Neural cell (in vitro differentiated cells): ENCODE measurements at regions not wholly inside any gene's neighbourhood (a gene's known extent, or its start where the extent isn't known, plus 50 kb on each side); places are given as distances from the start of the nearest gene placed in this dataset.
"Not testable (repeated sequence)": the region's sequence is repeated elsewhere in the genome, so short reads cannot be mapped to it uniquely, and the experiment has no call there.

ENCODE experiments used
- H2AFZ ChIP-seq: fragments of 200-600, 300-800 bp; sonication (generic), shearing (Covaris generic); 2 replicates; pipeline ENCODE4 v1.6.0; 2014; ENCODE audit warnings: low read depth, mild to moderate bottlenecking, antibody characterized with exemption, low read length, moderate library complexity
- H3F3A ChIP-seq: fragments of 200-600 bp; shearing (Covaris generic); 2 replicates; pipeline ENCODE4 v1.6.1; 2016; ENCODE audit warnings: mild to moderate bottlenecking, moderate library complexity, mixed read lengths, antibody characterized with exemption, low read length; ENCODE audit not compliant: insufficient read depth, poor library complexity, severe bottlenecking
- H3K27ac ChIP-seq: fragments of 200-600, 300-800 bp; sonication (generic), shearing (Covaris generic); 2 replicates; pipeline ENCODE4 v1.5.1; 2014; ENCODE audit warnings: mild to moderate bottlenecking, low read length, moderate library complexity
- H3K27me3 ChIP-seq: fragments of 300-800, 200-600 bp; sonication (generic), shearing (Covaris generic); 2 replicates; pipeline ENCODE4 v1.6.0; 2014; ENCODE audit warnings: mild to moderate bottlenecking, low read depth, low read length, moderate library complexity; ENCODE audit not compliant: insufficient read depth
- H3K36me3 ChIP-seq: fragments of 300-800, 200-600 bp; sonication (generic), shearing (Covaris generic); 2 replicates; pipeline ENCODE4 v1.5.1; 2014; ENCODE audit warnings: mild to moderate bottlenecking, antibody characterized with exemption, low read length, moderate library complexity; ENCODE audit not compliant: insufficient read depth
- H3K4me2 ChIP-seq: fragments of 300-800, 200-600 bp; sonication (generic), shearing (Covaris generic); 2 replicates; pipeline ENCODE4 v1.6.0; 2014; ENCODE audit warnings: mild to moderate bottlenecking, low read length
- H3K4me3 ChIP-seq: fragments of 300-800, 200-600 bp; sonication (generic), shearing (Covaris generic); 2 replicates; pipeline ENCODE4 v1.5.1; 2014; ENCODE audit warnings: mild to moderate bottlenecking, low read length, moderate library complexity
- H3K79me2 ChIP-seq: fragments of 200-600 bp; shearing (Covaris generic); replicated peaks from 2 replicates; pipeline ENCODE4 v1.6.0; 2014; ENCODE audit warnings: mild to moderate bottlenecking, low read length, moderate library complexity; ENCODE audit not compliant: insufficient read depth
- H3K9ac ChIP-seq: fragments of 300-800, 200-600 bp; sonication (generic), shearing (Covaris generic); 2 replicates; pipeline ENCODE4 v1.6.1; 2016; ENCODE audit warnings: mild to moderate bottlenecking, low read length, mixed read lengths
- H3K9me2 ChIP-seq: fragments of 200-600 bp; shearing (Covaris generic); 2 replicates; pipeline ENCODE4 v1.6.1; 2016; ENCODE audit warnings: mild to moderate bottlenecking, low read length, mixed read lengths; ENCODE audit not compliant: insufficient read depth
- H3K9me3 ChIP-seq: fragments of 200-600, 300-800 bp; sonication (generic), shearing (Covaris generic); 2 replicates; pipeline ENCODE4 v1.6.1; 2016; ENCODE audit warnings: mild to moderate bottlenecking, mixed run types, low read length, moderate library complexity, mixed read lengths
- H4K20me1 ChIP-seq: fragments of 200-600 bp; shearing (Covaris generic); 2 replicates; pipeline ENCODE4 v1.6.1; 2016; ENCODE audit warnings: mild to moderate bottlenecking, mixed run types; ENCODE audit not compliant: insufficient read depth
- EP300 ChIP-seq: fragments of 450-650 bp; conservative IDR thresholded peaks from 2 replicates; pipeline ENCODE4 v1.6.1; 2014; ENCODE audit warnings: antibody characterized with exemption, mild to moderate bottlenecking, moderate library complexity; ENCODE audit not compliant: poor library complexity, severe bottlenecking
- EZH2 ChIP-seq: fragments of 200-600, 300-800 bp; shearing (Covaris generic), sonication (generic); IDR thresholded peaks from 2 replicates; pipeline ENCODE4 v1.6.1; 2014; ENCODE audit warnings: antibody characterized with exemption, low read length, borderline replicate concordance, mild to moderate bottlenecking; ENCODE audit not compliant: insufficient read depth, poor library complexity, severe bottlenecking
- MXI1 ChIP-seq: fragments of 450-650 bp; conservative IDR thresholded peaks from 2 replicates; pipeline ENCODE4 v1.6.1; 2014; ENCODE audit warnings: antibody characterized with exemption, mild to moderate bottlenecking; ENCODE audit not compliant: poor library complexity, severe bottlenecking
- POLR2AphosphoS5 ChIP-seq: IDR thresholded peaks from 2 replicates; pipeline ENCODE4 v1.6.1; 2012
- RAD21 ChIP-seq: fragments of 450-650 bp; conservative IDR thresholded peaks from 2 replicates; pipeline ENCODE4 v1.6.1; 2014; ENCODE audit warnings: antibody characterized with exemption, mild to moderate bottlenecking, moderate library complexity
- SMC3 ChIP-seq: fragments of 450-650 bp; conservative IDR thresholded peaks from 2 replicates; pipeline ENCODE4 v1.6.1; 2014; ENCODE audit warnings: antibody characterized with exemption, mild to moderate bottlenecking, moderate library complexity; ENCODE audit not compliant: poor library complexity
- TAF1 ChIP-seq: IDR thresholded peaks from 2 replicates; pipeline ENCODE4 v1.6.1; 2012; ENCODE audit warnings: low read depth
- TF ChIP-seq, protein P1 (sequence below): IDR thresholded peaks from 2 replicates; pipeline ENCODE4 v1.6.1; 2012; ENCODE audit warnings: borderline replicate concordance
- TF ChIP-seq, protein P2 (sequence below): fragments of 450-650 bp; IDR thresholded peaks from 2 replicates; pipeline ENCODE4 v1.5.1; 2014; ENCODE audit warnings: antibody characterized with exemption, mild to moderate bottlenecking, moderate library complexity; ENCODE audit not compliant: poor library complexity, severe bottlenecking

DNA sequence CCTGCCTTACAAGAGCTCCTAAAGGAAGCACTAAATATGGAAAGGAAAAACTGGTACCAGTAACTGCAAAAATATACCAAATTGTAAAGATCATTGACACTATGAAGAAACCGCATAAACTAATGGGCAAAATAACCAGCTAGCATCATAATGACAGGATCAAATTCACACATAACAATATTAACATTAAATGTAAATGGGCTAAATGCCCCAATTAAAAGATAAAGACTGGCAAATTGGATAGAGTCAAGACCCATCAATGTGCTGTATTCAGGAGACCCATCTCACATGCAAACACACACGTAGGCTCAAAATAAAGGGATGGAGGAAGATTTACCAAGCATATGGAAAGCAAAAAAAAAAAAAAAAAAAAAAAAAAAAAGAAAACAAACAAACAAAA is 73.0 kb downstream of the CARTPT start:
- H3K9me3 ChIP-seq, H3K27me3 ChIP-seq, H3K9me2 ChIP-seq, H2AFZ ChIP-seq, H3K4me3 ChIP-seq, H3F3A ChIP-seq, H3K36me3 ChIP-seq, H3K79me2 ChIP-seq, H3K9ac ChIP-seq, H3K4me2 ChIP-seq, H3K27ac ChIP-seq, H4K20me1 ChIP-seq: not testable (repeated sequence)

DNA sequence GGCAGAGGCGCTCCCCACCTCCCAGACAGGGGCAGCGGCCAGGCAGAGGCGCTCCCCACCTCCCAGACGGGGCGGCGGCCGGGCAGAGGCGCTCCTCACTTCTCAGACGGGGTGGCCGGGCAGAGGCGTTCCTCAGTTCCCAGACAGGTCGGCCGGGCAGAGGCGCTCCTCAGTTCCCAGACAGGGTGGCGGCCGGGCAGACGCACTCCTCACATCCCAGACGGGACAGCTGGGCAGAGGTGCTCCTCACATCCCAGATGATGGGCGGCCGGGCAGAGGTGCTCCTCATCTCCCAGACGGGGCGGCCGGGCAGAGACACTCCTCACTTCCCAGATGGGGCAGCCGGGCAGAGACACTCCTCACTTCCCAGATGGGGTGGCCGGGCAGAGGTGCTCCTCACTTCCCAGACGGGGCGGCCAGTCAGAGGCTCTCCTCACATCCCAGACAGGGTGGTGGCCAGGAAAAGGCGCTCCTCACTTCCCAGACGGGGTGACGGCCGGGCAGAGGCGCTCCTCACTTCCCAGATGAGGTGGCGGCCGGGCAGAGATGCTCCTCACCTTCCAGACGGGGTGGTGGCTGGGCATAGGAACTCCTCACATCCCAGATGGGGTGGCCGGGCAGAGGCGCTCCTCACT is 75.1 kb downstream of the CARTPT start:
- no peak overlapping the region for H3K27ac ChIP-seq
- no peaks in the 10 kb centered on the region for H4K20me1 ChIP-seq
- H3F3A ChIP-seq: no peaks in the 10 kb centered on the region
- H3K9me2 ChIP-seq: no peaks in the 10 kb centered on the region
- no peaks in the 10 kb centered on the region for H3K9me3 ChIP-seq
- no peak overlapping the region for H3K4me2 ChIP-seq
- no peaks in the 10 kb centered on the region for H3K36me3 ChIP-seq
- no peaks in the 10 kb centered on the region for H3K79me2 ChIP-seq
- TF ChIP-seq EZH2 (no peak), POLR2AphosphoS5 (no peak), EP300 (no peak), MXI1 (no peak), RAD21 (no peak), SMC3 (no peak), TAF1 (no peak)
- TF ChIP-seq, protein P1, sequence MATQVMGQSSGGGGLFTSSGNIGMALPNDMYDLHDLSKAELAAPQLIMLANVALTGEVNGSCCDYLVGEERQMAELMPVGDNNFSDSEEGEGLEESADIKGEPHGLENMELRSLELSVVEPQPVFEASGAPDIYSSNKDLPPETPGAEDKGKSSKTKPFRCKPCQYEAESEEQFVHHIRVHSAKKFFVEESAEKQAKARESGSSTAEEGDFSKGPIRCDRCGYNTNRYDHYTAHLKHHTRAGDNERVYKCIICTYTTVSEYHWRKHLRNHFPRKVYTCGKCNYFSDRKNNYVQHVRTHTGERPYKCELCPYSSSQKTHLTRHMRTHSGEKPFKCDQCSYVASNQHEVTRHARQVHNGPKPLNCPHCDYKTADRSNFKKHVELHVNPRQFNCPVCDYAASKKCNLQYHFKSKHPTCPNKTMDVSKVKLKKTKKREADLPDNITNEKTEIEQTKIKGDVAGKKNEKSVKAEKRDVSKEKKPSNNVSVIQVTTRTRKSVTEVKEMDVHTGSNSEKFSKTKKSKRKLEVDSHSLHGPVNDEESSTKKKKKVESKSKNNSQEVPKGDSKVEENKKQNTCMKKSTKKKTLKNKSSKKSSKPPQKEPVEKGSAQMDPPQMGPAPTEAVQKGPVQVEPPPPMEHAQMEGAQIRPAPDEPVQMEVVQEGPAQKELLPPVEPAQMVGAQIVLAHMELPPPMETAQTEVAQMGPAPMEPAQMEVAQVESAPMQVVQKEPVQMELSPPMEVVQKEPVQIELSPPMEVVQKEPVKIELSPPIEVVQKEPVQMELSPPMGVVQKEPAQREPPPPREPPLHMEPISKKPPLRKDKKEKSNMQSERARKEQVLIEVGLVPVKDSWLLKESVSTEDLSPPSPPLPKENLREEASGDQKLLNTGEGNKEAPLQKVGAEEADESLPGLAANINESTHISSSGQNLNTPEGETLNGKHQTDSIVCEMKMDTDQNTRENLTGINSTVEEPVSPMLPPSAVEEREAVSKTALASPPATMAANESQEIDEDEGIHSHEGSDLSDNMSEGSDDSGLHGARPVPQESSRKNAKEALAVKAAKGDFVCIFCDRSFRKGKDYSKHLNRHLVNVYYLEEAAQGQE: no peak
- TF ChIP-seq, protein P2, sequence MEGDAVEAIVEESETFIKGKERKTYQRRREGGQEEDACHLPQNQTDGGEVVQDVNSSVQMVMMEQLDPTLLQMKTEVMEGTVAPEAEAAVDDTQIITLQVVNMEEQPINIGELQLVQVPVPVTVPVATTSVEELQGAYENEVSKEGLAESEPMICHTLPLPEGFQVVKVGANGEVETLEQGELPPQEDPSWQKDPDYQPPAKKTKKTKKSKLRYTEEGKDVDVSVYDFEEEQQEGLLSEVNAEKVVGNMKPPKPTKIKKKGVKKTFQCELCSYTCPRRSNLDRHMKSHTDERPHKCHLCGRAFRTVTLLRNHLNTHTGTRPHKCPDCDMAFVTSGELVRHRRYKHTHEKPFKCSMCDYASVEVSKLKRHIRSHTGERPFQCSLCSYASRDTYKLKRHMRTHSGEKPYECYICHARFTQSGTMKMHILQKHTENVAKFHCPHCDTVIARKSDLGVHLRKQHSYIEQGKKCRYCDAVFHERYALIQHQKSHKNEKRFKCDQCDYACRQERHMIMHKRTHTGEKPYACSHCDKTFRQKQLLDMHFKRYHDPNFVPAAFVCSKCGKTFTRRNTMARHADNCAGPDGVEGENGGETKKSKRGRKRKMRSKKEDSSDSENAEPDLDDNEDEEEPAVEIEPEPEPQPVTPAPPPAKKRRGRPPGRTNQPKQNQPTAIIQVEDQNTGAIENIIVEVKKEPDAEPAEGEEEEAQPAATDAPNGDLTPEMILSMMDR: no peak
- H3K4me3 ChIP-seq: no peak overlapping the region
- no peak overlapping the region for H3K9ac ChIP-seq
- no peaks in the 10 kb centered on the region for H3K27me3 ChIP-seq
- H2AFZ ChIP-seq: no peak overlapping the region

DNA sequence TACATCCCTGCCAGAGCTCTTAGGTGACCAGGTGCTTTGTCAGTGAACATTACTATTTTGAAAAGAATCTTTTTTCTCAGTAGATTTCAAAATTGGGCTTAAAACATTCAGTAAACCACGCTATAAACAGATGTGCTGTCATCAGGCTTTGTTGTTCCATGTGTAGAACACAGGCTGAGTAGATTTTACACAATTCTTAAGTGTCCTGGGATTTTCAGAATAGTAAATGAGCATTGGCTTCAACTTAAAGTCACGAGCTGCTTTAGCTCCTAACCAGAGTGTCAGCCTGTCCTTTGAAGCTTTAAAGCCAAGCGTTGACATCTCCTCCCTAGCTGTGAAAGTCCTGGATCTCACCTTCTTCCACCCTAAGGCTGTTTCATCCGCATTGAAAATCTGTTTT is 83.6 kb downstream of the CARTPT start:
- no peak overlapping the region for H3K9ac ChIP-seq
- H3F3A ChIP-seq: no peaks in the 10 kb centered on the region
- TF ChIP-seq MXI1: no peak
- no peaks in the 10 kb centered on the region for H3K27me3 ChIP-seq
- no peak overlapping the region for H2AFZ ChIP-seq
- H3K4me2 ChIP-seq: no peak overlapping the region
- H3K9me2 ChIP-seq: no peaks in the 10 kb centered on the region
- no peaks in the 10 kb centered on the region for H4K20me1 ChIP-seq
- no peak overlapping the region for H3K4me3 ChIP-seq
- no peaks in the 10 kb centered on the region for H3K9me3 ChIP-seq
- no peak overlapping the region for H3K27ac ChIP-seq
- H3K79me2 ChIP-seq: no peaks in the 10 kb centered on the region
- H3K36me3 ChIP-seq: no peaks in the 10 kb centered on the region
